Mesendoderm (in vitro differentiated cells): ENCODE measurements at regions not wholly inside any gene's neighbourhood (a gene's known extent, or its start where the extent isn't known, plus 50 kb on each side); places are given as distances from the start of the nearest gene placed in this dataset.

Source experiments
- DNase-seq: peaks from one replicate; pipeline ENCODE4 v3.0.0; 2013
- H2AK5ac ChIP-seq: 2 replicates; pipeline ENCODE4 v1.6.1; 2013; ENCODE audit warnings: low read length, inconsistent platforms
- H2BK120ac ChIP-seq: 2 replicates; pipeline ENCODE4 v1.6.1; 2013; ENCODE audit warnings: low read depth, mild to moderate bottlenecking, low read length, moderate library complexity, mixed read lengths
- H2BK15ac ChIP-seq: replicated peaks from 2 replicates; pipeline ENCODE4 v1.6.1; 2013; ENCODE audit warnings: low read depth, mild to moderate bottlenecking, moderate library complexity
- H2BK5ac ChIP-seq: 2 replicates; pipeline ENCODE4 v1.6.1; 2013; ENCODE audit warnings: low read length, inconsistent platforms
- H3K18ac ChIP-seq: 2 replicates; pipeline ENCODE4 v1.6.1; 2013; ENCODE audit warnings: mild to moderate bottlenecking, low read length, mixed read lengths
- H3K23ac ChIP-seq: one replicate; pipeline ENCODE4 v1.6.1; 2013; ENCODE audit warnings: low read length
- H3K27ac ChIP-seq: 2 replicates; pipeline ENCODE4 v1.5.1; 2013; ENCODE audit warnings: low read depth, mild to moderate bottlenecking, inconsistent platforms, low read length, moderate library complexity
- H3K27me3 ChIP-seq: 2 replicates; pipeline ENCODE4 v1.6.1; 2013; ENCODE audit warnings: low read length, control low read depth, mild to moderate bottlenecking, inconsistent platforms; ENCODE audit not compliant: insufficient read depth, poor library complexity
- H3K36me3 ChIP-seq: 2 replicates; pipeline ENCODE4 v1.6.1; 2013; ENCODE audit warnings: low read length, inconsistent platforms; ENCODE audit not compliant: control insufficient read depth, insufficient read depth
- H3K4ac ChIP-seq: one replicate; pipeline ENCODE4 v1.6.1; 2013; ENCODE audit warnings: low read depth, mild to moderate bottlenecking, low read length, moderate library complexity
- H3K4me1 ChIP-seq: 2 replicates; pipeline ENCODE4 v1.6.1; 2013; ENCODE audit warnings: low read depth, low read length, inconsistent platforms; ENCODE audit not compliant: control insufficient read depth
- H3K4me2 ChIP-seq: 2 replicates; pipeline ENCODE4 v1.6.1; 2013; ENCODE audit warnings: low read length
- H3K4me3 ChIP-seq: 2 replicates; pipeline ENCODE4 v1.5.1; 2013; ENCODE audit warnings: mild to moderate bottlenecking, low read length
- H3K56ac ChIP-seq: one replicate; pipeline ENCODE4 v1.6.1; 2013; ENCODE audit warnings: low read length
- H3K79me1 ChIP-seq: 2 replicates; pipeline ENCODE4 v1.6.1; 2013; ENCODE audit warnings: low read length, inconsistent platforms
- H3K79me2 ChIP-seq: 2 replicates; pipeline ENCODE4 v1.6.1; 2013; ENCODE audit warnings: mild to moderate bottlenecking, low read length; ENCODE audit not compliant: control insufficient read depth, insufficient read depth
- H3K9ac ChIP-seq: 2 replicates; pipeline ENCODE4 v1.6.1; 2013; ENCODE audit warnings: low read length, inconsistent platforms
- H4K5ac ChIP-seq: one replicate; pipeline ENCODE4 v1.6.1; 2013; ENCODE audit warnings: low read length
- H4K8ac ChIP-seq: one replicate; pipeline ENCODE4 v1.6.1; 2013; ENCODE audit warnings: low read depth, mild to moderate bottlenecking, control low read depth, low read length, moderate library complexity
- WGBS: extraction: QIAGEN DNeasy Blood & Tissue Kit; methylation state at CpG from one replicate; pipeline ENCODE4 v1.1.7; 2013; ENCODE audit warnings: low lambda C conversion rate, missing lambda C conversion rate; ENCODE audit not compliant: insufficient coverage; ENCODE audit errors: extremely low coverage; 5-methylcytosine and 5-hydroxymethylcytosine counted together

DNA sequence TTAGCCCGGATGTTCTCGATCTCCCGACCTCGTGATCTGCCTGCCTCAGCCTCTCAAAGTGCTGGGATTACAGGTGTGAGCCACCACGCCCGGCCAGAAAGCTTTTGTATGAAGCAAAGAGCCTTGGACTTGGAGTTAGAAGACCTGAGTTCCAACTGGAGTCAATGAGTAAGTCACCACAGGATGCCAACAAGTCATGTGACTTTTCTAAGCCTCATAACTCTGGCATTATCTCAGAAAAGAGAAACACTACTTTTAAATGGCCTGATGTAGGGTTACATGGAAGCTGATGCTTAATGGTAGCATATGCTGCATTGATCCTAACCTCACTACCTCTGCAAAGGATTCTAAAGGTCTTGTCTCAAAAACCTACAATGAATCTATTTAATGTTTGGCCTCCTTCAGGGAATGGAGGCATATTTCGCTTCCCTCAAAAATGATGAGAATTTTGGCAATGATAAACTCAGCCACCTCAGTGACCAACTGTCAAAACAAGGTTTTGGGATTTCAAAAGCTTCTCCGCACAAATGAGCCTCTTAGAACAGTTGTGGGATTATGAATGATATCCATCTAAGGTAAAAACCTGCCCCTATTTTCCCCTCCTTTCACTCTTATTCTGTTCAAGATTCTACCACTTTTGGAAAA is 236.8 kb downstream of the ACTL7B start:
- no peaks in the 10 kb centered on the region for H3K4me1 ChIP-seq
- H3K9ac ChIP-seq: no peak overlapping the region
- H3K4ac ChIP-seq: no peak overlapping the region
- H3K4me3 ChIP-seq: no peak overlapping the region
- no peak overlapping the region for H3K4me2 ChIP-seq
- no peak overlapping the region for H2BK15ac ChIP-seq
- no peaks in the 10 kb centered on the region for H3K79me1 ChIP-seq
- no peak overlapping the region for H3K18ac ChIP-seq
- H4K8ac ChIP-seq: no peak overlapping the region
- no peak overlapping the region for H2AK5ac ChIP-seq
- H3K23ac ChIP-seq: no peak overlapping the region
- DNase-seq: no peak
- H3K56ac ChIP-seq: no peak overlapping the region
- peaks cover 1% of the 10 kb centered on the region for H3K27me3 ChIP-seq
- no peaks in the 10 kb centered on the region for H3K36me3 ChIP-seq
- H2BK120ac ChIP-seq: no peak overlapping the region
- H3K79me2 ChIP-seq: no peaks in the 10 kb centered on the region
- no peak overlapping the region for H2BK5ac ChIP-seq
- H3K27ac ChIP-seq: no peak overlapping the region
- WGBS: no CpG with 5 or more reads among the region's 8 CpGs
- no peak overlapping the region for H4K5ac ChIP-seq

DNA sequence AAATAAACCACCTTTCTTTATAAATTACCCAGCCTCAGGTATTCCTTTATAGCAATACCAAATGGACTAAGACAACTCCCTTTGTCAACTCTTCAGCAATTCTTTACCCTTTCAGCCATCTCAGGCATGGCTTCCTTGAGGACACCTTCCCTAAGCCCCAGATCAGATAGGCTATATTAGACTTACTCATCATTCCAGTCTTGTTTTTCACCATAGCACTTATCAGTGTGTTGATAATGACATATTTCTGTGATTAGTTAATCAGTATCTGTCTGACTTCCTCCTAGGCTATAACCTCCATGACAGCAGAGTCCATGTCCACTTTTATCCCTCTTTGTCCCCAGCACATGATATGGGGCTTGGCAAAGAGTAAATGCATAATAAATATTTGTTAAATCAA is 238.1 kb downstream of the ACTL7B start:
- Histone ChIP-seq H2BK120ac (no peak overlapping the region), H4K5ac (no peak overlapping the region), H3K56ac (no peak overlapping the region), H3K4me3 (no peak overlapping the region), H3K79me2 (no peaks in the 10 kb centered on the region), H3K4me1 (no peaks in the 10 kb centered on the region), H4K8ac (no peak overlapping the region), H2BK5ac (no peak overlapping the region), H3K23ac (no peak overlapping the region), H3K36me3 (no peaks in the 10 kb centered on the region), H2AK5ac (no peak overlapping the region), H3K9ac (no peak overlapping the region), H3K27ac (no peak overlapping the region), H3K27me3 (peaks cover 1% of the 10 kb centered on the region), H3K4ac (no peak overlapping the region), H2BK15ac (no peak overlapping the region), H3K79me1 (no peaks in the 10 kb centered on the region), H3K4me2 (no peak overlapping the region), H3K18ac (no peak overlapping the region)
- no peak for DNase-seq

DNA sequence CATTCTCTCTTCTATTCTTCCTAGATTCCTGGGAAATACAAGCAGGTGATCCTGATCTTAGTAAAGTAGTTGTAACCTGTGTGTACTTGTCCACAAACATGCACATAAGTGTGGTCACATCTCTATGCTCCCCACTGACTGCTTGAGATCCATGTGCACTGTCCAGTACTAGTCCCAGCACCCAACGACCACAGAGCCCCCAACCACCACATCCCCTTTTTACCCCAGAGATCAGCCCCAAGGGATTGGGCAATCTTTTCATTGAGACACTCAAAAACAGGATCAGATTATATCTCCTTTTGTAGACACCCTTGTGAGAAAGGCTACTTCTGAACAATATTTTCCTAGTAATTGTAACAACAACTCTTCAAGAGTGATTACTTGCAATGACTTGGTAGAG is 240.6 kb downstream of the ACTL7B start:
- Histone ChIP-seq H2AK5ac (no peak overlapping the region), H2BK5ac (no peak overlapping the region), H3K27me3 (peaks cover 1% of the 10 kb centered on the region), H4K5ac (no peak overlapping the region), H3K79me1 (no peaks in the 10 kb centered on the region), H3K4ac (no peak overlapping the region), H4K8ac (no peak overlapping the region), H3K18ac (no peak overlapping the region), H2BK15ac (no peak overlapping the region), H3K4me3 (no peak overlapping the region), H3K36me3 (no peaks in the 10 kb centered on the region), H3K27ac (no peak overlapping the region), H3K4me1 (no peaks in the 10 kb centered on the region), H3K23ac (no peak overlapping the region), H3K4me2 (no peak overlapping the region), H3K56ac (no peak overlapping the region), H2BK120ac (no peak overlapping the region), H3K79me2 (no peaks in the 10 kb centered on the region), H3K9ac (no peak overlapping the region)
- DNase-seq: no peak
- no CpG with 5 or more reads among the region's 1 CpG for WGBS

DNA sequence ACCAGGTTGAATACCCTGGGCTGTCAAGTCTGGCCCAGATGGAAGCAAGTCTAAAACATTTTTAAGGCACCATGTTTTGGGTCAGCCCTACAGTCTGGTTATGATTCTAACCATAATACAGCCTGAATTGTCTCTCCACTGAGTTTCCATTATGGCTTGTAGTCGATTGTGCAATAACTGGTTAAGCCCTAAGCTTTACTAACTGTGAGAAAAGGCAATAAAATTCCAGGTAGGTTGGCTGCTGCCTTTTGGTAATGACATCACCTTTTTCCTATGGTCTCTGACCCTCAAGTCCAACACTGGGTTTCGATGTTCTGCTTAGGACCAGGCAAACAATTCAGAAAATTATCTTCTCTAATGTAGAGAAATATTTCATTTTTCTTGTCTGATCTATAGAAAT is 243.3 kb downstream of the ACTL7B start:
- Histone ChIP-seq H3K18ac (no peak overlapping the region), H2AK5ac (no peak overlapping the region), H2BK5ac (no peak overlapping the region), H3K23ac (no peak overlapping the region), H4K5ac (no peak overlapping the region), H3K4me2 (no peak overlapping the region), H4K8ac (no peak overlapping the region), H3K4me1 (peaks cover 2% of the 10 kb centered on the region), H3K27me3 (peaks cover 1% of the 10 kb centered on the region), H3K79me2 (no peaks in the 10 kb centered on the region), H3K4me3 (no peak overlapping the region), H2BK120ac (no peak overlapping the region), H3K4ac (no peak overlapping the region), H3K27ac (no peak overlapping the region), H3K9ac (no peak overlapping the region), H3K36me3 (no peaks in the 10 kb centered on the region), H3K79me1 (no peaks in the 10 kb centered on the region), H2BK15ac (no peak overlapping the region), H3K56ac (no peak overlapping the region)
- DNase-seq: no peak
- WGBS: no CpG with 5 or more reads among the region's 2 CpGs

DNA sequence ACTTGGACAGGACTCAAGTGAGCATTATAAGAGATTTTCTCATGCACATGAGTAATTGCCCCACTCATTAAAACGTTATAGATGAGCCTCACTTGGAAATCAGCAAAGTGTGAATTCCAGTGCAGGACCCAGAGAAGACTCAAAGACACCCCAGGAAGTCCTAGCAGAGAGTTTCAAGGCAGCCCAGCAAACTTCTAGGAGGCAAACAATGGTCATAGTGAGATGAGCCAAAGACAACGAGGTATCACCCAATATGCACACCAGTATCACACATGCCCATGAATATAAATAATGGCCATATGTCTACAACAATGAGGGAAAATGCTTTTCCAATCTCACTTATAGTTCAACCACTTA is 245.9 kb downstream of the ACTL7B start:
- Histone ChIP-seq H4K8ac (no peak overlapping the region), H3K23ac (no peak overlapping the region), H3K4me1 (peaks cover 2% of the 10 kb centered on the region), H2BK120ac (no peak overlapping the region), H3K36me3 (no peaks in the 10 kb centered on the region), H4K5ac (no peak overlapping the region), H2BK15ac (no peak overlapping the region), H3K27me3 (no peaks in the 10 kb centered on the region), H3K4me2 (no peak overlapping the region), H3K56ac (no peak overlapping the region), H2AK5ac (no peak overlapping the region), H3K18ac (no peak overlapping the region), H3K9ac (no peak overlapping the region), H3K4me3 (no peak overlapping the region), H3K79me1 (no peaks in the 10 kb centered on the region), H3K79me2 (no peaks in the 10 kb centered on the region), H3K27ac (no peak overlapping the region), H3K4ac (no peak overlapping the region), H2BK5ac (no peak overlapping the region)
- no CpG with 5 or more reads among the region's 2 CpGs for WGBS
- DNase-seq: no peak

DNA sequence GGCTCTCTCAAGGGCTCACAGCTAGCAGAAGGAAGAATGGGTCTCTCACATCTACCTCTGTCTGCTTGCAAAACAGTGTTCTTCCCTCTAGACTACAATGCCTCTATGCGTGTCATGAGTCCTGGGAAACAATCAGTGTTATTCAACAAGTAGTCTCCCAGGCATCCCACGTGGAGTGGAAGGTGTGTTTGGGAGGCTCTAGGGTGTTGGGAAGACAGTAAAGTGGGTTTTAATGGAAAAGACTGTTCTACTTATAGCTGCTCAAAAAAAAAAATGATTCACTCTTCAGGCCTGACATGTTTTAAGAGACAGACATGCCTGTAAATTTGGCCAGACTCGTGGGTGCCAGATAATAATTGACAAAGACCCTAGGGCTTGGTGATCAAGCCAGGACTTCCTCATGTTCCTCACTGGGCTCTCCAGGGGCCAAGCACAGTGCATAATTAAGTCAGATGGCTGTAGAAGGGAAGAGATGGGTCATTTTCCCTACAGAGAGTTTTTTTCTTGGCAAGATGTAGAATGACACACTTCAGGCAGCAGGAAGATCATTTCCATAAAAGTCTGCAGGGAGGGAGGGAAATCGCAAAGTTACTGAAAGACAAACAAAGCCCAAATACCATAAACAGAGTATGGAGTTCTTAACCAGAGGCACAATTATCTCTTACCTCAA is 246.4 kb downstream of the ACTL7B start:
- no peak overlapping the region for H2BK120ac ChIP-seq
- WGBS: no CpG with 5 or more reads among the region's 4 CpGs
- no peak overlapping the region for H3K23ac ChIP-seq
- no peak overlapping the region for H2BK15ac ChIP-seq
- H3K18ac ChIP-seq: no peak overlapping the region
- no peak overlapping the region for H3K4me2 ChIP-seq
- H4K8ac ChIP-seq: no peak overlapping the region
- peaks cover 2% of the 10 kb centered on the region for H3K4me1 ChIP-seq
- H3K27me3 ChIP-seq: no peaks in the 10 kb centered on the region
- no peak overlapping the region for H4K5ac ChIP-seq
- no peak overlapping the region for H2BK5ac ChIP-seq
- no peak overlapping the region for H3K56ac ChIP-seq
- no peak overlapping the region for H3K4me3 ChIP-seq
- no peak overlapping the region for H3K4ac ChIP-seq
- H2AK5ac ChIP-seq: no peak overlapping the region
- H3K9ac ChIP-seq: no peak overlapping the region
- H3K36me3 ChIP-seq: no peaks in the 10 kb centered on the region
- no peak overlapping the region for H3K27ac ChIP-seq
- DNase-seq: no peak
- H3K79me2 ChIP-seq: no peaks in the 10 kb centered on the region
- no peaks in the 10 kb centered on the region for H3K79me1 ChIP-seq
